Hypothalamus (tissue), 51 donors: ENCODE measurements at regions not wholly inside any gene's neighbourhood (a gene's known extent, or its start where the extent isn't known, plus 50 kb on each side); places are given as distances from the start of the nearest gene placed in this dataset.

Experiments used
- DNase-seq, 51 donors: peaks; one replicate each; lab custom pipeline; 2025; lab: John Stamatoyannopoulos, UW

DNA sequence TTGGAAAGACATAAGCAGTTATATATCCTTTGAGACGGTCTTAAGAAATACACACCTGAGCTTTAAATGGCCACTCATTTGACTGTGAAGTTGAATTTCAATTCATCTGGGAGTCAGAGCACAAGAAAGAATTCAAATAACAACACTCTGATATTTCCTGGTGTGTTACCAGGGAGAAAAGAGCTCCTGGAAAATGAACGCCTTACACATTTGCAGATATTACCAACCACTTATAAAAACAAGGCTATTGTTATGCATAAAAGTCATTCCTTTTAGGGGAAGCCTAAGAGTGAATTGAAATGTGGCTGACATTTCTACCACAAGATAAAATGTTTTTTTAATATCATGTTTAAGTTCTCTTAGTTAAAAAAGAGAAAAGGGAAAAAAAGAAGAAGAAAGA lies 229.2 kb upstream of the PLEKHG7 start:
- no peak for DNase-seq

DNA sequence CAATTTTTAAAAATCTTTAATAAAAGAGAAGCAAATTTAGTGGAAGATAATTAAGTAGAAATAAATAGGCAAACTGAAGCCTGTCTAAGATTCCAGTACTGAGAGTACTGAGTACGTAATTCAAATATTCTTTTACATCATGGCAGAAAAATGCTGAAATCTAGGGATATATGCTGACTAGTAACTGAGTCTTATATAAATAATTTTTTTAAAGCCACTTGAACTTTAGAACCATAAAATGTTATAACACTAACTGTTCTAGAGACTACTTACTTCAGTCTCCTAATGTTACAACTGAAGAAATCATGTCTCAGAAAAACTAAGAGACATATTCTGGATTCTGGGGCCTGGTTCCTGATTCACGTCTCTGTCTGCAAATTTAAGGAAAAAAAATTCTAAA lies 230.6 kb upstream of the PLEKHG7 start:
- no peak for DNase-seq

DNA sequence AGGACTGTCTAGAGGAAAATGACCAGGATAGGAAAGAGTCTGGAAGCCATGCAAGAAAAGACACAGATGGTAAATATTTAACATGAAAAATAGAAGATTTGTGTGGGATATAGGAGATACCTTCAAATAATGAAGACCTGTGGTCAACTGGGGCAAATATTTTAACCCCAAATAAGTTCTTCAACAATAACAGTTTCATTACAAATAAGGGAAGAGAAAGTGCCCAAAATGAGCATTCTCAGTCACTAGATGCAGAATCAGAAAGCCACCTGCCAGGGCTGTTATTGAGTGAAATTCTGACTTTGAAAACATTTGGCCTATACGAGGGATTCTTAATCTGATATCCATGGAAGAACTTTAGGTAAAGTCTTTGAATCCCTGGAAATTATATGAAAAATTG lies 231.2 kb upstream of the PLEKHG7 start:
- no peak for DNase-seq

DNA sequence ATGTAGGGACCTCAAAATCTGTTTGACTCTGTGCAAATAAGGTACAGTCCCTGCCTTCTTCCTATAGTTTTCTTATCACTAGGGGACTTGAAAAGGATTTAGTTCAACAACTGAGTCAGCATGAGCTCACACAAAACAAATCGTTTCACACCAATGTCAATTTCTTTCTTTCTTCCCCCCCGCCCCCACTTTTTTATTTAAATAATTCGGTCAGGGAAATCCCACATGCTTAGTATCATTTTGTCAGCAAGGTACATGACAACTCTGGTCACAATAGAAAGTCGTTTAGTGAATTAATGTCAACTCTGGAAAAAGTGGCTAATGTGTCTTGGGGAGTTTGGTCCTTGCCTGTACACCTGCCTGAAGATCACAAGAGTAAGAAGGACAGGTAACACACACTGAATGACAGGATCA lies 232.2 kb upstream of the PLEKHG7 start:
- DNase-seq: no peak

DNA sequence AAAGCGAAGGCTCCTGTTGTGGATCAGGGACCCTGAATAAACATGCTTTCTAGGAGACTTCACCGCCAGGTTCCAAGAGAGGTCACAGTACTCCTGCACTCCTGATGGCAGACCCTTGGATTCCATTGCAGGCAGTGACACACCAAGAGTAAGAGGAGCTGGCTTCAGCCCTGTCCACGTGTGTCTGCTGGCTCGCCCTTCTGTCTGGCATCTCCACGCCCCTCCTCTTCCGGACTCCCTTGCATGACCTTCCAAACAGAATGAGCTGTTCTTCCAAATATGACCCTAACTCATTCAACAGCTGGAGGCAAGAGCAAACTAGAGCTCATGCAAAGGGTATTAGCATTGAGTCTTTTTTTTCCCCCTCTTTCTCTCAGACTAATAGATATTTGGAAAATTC lies 233.0 kb upstream of the PLEKHG7 start:
- no peak for DNase-seq

DNA sequence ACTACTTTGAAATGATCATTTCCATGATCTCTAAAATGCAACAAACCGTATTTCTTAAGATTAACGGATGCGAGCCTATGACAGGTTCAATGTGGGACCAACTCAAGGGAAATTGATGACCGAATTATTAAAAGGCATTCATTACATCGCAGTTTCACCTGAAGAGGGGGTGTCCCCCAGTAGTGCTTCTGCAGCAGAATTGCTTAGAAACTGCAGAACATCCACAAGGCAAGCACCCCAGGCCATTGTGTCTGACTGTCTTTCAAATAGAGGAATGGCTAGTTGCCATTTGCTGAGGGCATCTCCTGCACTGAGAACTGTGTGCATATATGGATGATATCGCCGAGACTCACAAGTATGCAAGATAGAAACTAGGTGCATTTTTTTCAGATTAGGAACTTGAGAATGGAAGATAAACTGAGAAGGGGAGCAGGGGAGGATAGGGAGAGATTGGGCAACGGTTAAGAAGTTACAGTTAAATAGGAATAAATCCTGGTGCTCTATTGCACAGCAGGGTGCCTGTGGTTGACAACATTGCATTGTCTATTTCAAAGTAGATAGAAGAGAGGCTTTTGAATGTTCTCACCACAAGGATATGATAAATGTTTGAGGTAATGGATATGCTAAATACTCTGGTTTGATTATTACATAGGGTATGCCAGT lies 234.3 kb upstream of the PLEKHG7 start:
- no peak for DNase-seq

DNA sequence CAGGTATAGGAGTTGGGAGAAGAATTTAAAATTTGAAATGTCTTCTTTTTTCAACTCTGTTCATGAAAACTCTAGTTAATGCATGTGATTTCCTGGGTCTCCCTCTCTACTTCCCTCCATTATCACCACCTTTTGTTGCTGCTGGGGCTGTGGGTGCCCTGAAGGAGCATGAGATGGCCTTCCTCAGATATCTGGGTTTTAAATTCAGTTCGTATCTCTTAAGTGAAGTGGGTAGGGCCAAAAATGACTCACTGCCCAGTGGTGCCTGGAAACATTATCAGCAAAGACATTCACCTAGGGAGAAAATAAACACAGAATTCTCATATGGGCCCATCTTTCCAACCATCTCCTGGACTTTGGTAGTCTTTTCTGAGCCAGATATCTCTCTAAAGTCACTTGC lies 234.9 kb upstream of the PLEKHG7 start:
- DNase-seq: no peak

DNA sequence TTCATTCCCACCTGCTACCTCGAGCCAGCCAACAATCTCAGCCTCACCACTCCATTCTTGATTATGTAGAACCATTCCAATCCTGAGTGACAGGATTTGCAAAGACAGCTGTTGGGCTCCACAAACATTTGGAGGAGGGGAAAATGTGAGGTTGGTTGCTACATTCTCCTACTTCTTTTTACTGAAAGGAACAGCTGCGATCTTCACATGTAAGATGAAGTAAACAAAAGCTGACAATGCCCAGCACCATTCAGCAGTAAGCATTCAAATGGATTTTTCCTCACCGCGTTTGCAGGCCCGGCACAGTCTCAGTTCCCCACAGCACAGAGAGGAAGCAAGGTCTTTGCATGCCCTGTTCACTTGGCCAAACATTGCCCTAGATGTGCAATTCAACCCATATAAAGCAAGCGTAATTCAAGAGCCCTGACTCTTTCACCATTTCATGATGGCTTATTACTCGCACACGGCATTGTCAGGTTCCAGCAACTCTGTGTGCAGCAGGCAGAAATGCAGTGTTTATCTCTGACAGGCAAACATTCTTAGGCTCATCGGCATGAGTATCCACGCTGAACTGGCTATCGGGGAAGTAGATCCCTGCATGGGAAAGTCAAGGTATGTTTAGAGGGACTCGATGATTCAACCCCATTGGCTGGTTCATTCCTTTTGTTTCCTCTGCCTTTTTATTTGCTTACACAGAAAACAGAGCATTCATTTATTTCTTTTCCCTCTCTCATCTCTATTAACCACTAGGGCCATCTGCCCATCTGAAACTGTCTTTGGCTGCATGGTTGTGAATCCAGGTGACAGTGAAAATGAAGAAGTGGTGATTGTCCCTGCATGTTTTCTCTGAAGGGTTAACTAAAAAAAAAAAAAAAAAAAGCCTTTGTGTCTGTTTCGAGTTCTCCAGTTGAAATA lies 236.1 kb upstream of the PLEKHG7 start:
- DNase-seq: peak in 27 of 51 donors; percentile 1 to 68 (median 23)

DNA sequence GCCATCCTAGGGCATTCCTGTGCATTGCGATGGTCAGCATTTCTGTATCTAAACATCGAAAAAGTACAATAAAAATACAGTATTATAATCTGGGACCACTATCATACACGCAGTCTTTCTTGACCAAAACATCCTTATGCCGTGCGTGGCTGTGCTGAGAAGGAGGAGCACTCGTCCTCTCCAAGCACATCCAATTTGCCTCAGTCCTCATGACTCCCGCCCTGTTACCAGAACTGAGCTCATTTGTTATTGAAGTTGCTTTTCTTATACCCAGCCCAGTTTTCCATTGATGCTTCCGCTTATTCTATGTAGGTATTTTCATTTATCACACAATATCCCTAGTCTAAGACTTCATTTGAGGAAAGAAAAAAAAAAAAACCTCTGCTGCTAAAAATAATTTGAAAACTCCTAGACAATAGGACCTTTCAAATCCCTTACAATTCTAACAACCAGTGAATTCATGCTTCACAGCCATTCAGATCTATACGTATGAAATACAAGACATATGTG lies 236.9 kb upstream of the PLEKHG7 start:
- no peak for DNase-seq

DNA sequence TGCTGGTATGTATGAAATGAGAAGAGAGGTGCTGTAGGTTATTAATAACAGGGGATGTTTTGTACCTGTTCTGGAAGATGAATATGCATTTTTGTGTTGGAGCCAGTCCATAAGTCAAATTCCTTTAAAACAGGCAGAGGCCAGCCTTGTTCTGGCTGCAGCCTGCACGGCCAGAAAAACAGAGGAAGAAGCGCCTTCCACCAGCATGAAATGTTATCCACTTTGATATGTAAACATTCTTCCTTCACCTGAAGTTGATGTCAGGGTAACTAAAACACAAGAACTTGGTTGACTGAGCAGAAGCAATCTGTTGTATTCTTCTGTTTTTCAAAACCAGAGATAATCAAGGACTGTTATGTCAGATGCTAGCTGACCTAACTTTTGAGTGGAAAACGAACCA lies 237.9 kb upstream of the PLEKHG7 start:
- no peak for DNase-seq

DNA sequence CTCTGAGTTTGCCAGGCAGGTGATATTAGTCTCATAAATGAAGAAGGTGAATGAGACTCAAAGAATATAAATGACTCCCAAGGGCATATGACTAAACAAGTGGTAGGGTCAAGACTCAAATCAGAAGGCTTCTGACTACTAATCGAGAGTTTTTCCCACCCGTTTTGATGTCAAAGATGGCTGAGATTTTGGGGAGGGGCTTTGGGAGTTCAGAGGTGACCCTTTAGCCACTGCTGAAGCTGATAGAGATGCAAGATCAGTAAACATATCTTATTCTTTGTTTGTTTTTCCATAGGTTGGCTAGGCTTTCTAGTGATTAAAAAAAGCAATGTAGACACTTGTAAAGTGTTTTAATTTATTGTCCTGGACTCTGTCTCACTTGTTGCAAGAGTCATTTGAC lies 239.6 kb upstream of the PLEKHG7 start:
- no peak for DNase-seq

DNA sequence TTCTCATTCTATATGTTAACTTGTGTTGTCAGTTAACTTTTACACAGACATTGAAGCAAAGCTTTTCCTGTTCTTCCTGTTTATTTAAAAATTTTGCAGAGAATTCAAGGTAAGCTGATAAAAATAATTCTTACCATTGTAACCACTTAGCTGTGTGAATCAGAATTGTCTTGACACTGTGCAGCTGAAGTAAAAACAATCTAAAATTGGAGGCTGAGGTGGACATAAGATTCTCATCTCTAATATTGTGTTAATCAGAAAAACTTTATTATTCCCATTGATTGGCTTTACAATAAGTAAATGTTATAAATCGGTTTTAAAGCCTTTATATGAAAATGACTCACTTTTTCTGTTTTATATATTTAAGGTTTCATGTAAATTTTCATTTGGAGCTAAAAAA lies 240.3 kb upstream of the PLEKHG7 start:
- DNase-seq: no peak

DNA sequence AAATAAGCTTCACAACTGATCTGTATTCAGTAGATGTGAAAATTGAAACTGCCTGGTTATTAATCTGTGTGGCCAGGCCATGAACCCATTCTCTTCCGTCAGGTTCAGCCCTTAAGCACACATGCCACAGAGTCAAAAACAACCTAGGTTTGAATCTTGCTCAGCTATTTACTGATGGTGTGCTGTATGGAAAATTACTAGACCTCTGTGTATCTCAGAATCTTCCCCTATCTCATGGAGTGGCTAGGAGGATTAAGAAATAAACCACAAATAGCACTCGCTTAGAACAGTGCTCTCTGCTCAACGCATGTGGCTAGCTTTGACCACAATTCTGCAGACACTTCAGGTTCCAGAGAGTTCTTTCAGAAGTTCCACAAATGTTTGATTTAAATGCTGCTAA lies 240.7 kb upstream of the PLEKHG7 start:
- no peak for DNase-seq

DNA sequence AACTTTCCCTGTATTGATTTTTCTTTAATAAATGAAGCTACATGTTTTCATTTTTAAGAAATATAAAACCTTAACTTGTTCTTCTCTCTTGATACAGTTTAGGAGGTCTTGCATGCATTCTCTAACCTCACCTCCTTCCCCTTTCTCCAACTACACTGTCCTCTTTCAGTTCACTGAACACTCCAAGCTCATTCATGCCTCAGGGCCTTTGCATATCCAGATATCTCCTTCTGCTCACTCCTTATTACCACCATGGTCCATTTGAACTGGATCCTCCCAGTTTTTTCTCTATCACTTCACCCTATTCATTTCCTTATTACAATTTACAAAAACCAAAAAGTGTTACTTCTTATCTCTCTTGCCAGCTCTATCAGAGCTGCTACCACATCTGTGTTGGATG lies 242.9 kb upstream of the PLEKHG7 start:
- DNase-seq: no peak

DNA sequence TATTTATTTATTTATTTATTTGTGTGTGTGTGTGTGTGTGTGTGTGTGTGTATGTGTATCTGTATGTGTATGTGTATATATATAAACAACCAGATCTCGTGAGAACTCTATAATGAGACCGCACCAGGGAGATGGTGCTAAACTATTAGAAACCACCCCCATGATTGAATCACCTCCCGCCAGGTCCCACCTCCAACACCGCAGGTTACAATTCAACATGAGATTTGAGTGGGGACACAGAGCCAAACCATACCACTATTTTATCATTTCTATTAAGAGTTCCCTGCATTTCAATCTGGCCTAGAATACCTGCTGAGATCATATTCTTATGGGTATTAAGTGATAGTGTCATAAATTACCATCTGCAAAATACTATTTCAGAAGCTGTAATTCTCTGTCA lies 243.8 kb upstream of the PLEKHG7 start:
- no peak for DNase-seq

DNA sequence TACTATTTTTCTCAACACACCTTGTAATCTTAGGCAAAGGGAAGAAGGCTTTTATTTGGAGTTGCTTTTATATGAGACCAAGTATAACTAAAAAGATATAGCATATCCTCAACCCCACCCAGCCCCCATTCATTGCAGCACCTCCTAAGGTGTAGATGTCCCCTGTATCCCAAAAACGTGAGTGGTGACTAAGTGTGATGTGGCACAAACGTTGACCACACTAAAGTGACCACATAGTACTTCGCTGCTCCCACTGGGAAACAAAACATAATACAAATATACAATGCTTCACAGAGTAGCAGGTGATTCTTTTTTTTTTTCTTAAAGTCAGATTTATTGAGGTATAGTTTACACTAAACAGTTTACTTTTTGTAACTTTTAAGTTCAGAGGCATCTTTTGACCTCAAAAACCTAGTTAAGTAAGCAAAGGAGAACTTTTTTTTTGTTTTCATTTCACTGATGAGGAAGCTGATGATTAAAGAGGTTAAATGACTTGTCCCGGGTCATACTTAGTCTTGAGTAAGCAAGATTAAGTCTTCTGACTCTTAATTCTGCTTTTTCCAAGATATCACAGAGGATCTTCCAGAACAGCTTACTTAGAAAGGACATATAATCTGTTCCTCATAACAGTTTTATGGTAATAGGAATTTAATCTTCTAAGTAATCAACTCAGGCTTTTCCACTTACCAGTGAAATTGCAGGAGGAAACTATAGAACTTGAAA lies 245.2 kb upstream of the PLEKHG7 start:
- DNase-seq: no peak

DNA sequence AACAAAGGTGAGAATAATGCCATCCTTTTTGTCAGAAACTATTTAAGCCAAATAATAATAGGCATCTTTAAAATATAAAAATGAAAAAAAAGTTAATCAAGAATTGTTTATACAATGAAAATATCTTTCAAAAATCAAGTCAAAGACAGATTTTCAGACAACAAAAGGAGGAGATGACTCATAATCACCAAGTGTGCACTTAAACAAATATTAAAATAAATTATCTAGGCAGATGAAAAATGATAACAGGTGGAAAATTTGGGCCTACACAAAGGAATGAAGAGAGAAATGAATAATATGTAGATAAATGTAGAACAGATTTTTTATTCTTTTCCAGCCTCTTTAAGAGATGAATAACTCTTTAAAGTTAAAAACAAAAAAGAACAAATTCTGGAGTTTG lies 250.0 kb upstream of the PLEKHG7 start:
- no peak for DNase-seq

DNA sequence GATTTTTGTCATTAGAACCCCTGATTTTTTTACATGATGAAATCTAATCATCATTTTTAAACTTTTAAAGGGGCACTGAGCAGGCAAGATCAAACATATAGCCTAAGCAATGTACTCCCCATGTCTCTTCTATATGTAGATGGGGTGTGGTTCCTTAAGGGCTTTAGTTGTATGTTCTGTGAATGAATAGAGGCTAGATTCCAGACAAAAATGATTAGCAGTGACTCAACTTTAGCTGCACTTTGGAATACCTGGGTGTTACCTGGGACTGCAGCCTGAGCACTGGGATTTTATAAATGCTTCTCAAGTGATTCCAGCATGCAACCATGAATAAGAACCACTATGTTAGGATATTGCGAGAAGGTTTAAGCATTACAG lies 256.7 kb upstream of the PLEKHG7 start:
- no peak for DNase-seq

DNA sequence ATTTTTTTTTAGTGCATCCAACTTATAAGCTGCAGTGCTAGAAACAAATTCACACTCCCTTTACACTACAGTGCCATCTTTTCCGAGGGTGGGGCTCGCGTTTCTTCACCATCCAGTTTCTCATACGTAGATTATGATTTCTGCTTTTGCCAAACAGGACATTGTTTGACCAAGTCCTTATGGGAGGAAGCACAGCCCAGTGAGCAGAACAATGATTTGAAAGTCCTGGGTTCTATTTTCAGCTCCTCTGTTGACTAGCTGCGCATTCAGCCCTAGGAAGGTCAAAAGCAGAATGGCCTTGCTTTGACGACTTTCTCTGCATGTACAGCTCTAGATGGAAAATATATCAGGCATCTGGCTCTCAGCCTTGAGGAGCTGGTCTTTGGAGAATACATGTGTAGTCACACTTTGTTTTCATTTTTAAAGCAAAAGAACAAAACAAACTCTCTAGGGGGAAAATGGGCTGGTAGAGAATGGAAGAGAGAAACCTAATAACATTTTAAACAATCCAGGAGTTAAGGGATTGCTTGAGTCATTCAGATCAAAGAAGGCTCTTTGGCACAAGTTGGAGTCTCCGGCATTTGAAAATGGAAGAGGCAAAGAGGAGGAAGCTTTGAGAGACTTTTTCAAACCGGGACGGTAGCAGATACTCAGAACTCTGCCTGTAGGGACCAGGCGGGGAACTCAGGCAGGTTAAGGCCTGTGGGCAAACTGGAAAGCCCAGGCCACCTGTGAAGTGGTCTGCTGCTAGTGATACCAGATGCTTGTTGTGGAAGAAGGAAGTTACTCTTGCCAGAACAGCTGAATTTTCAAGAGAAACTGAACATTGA lies 257.3 kb upstream of the PLEKHG7 start:
- DNase-seq: no peak

DNA sequence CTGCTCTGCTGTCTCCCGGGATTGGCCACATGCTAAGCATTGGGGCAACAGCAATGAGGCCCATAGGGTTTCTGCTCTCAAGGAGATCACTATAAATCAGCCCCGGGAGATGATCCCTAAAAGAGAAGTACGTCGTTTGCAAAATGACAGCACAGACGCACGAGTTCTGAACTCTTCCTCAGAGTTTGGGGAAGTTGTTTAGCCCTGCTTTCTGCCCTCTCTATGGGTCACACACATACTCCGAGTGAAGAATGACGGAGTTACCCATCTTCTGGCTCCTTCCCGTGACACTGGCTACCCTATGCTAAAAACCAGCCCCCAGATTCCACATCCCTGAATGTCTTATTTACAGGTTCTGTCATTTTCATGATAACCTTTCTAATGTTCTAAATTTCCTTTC lies 258.0 kb upstream of the PLEKHG7 start:
- peak in 11 of 51 donors; percentile 3 to 27 (median 14) for DNase-seq

DNA sequence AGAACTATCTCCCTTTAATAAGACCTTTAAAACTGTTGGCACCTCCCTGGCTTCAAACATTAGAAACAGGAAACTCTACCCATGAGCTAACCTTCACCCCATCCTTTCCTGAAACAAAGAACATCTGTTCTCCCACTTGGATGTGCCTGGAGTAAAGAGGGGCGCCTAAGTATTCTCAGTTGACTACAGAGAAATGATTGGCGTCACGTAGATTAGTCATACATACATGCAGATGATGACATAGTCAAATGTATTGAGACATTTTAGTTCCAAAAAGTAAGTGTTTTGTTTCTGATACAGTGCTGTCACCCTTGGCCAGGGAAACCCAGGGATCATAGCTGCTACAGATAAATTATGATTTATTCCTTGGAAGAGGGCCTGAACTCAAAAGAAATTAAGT lies 260.0 kb upstream of the PLEKHG7 start:
- DNase-seq: no peak
